Gastrocnemius medialis (tissue), 4 donors: ENCODE measurements at regions not wholly inside any gene's neighbourhood (a gene's known extent, or its start where the extent isn't known, plus 50 kb on each side); places are given as distances from the start of the nearest gene placed in this dataset.

Experiments used
- ATAC-seq, 2 donors: fragments of 150-250 bp; one replicate each; pipeline ENCODE4 v1.9.1; 2016
- DNase-seq, 2 donors: peaks; one replicate each; pipeline ENCODE4 v3.0.0-alpha.2; 2019
- H3K27ac ChIP-seq, 4 donors: fragments of 200-600 bp; sonication (generic); 1 replicate in 1 of 4; 2 replicates in 3 of 4; pipeline ENCODE4 v1.5.1; 2016 to 2018; ENCODE audit warnings: mild to moderate bottlenecking in 2 of 4, moderate library complexity in 1 of 4
- H3K27me3 ChIP-seq, 3 donors: fragments of 200-600 bp; sonication (generic) in 2 of 3; 1 replicate in 1 of 3; 2 replicates in 2 of 3; pipeline versions ENCODE4 v1.5.1 to v1.6.0; 2016 to 2019; ENCODE audit warnings: mild to moderate bottlenecking in 1 of 3, moderate library complexity in 1 of 3
- H3K36me3 ChIP-seq, 2 donors: fragments of 200-600 bp; sonication (generic) in 1 of 2; one replicate each; pipeline ENCODE4 v1.5.1; 2017 to 2018
- H3K4me1 ChIP-seq, 2 donors: fragments of 200-600 bp; sonication (generic) in 1 of 2; one replicate each; pipeline ENCODE4 v1.5.1; 2016 to 2017; ENCODE audit warnings: mild to moderate bottlenecking in 2 of 2
- H3K4me3 ChIP-seq, 4 donors: fragments of 200-600 bp; sonication (generic) in 3 of 4; 1 replicate in 1 of 4; 2 replicates in 3 of 4; pipeline ENCODE4 v1.5.1; 2016 to 2019; ENCODE audit warnings: mild to moderate bottlenecking in 2 of 4
- H3K9me3 ChIP-seq, 3 donors: fragments of 200-600 bp; sonication (generic) in 2 of 3; 1 replicate in 1 of 3; 2 replicates in 2 of 3; pipeline ENCODE4 v1.5.1; 2016 to 2019
- POLR2A ChIP-seq, 2 donors: fragments of 450-650 bp; IDR thresholded peaks; one replicate each; pipeline ENCODE4 v1.6.1; 2017; ENCODE audit warnings: antibody characterized with exemption in 2 of 2, mild to moderate bottlenecking in 2 of 2, moderate library complexity in 2 of 2
- in situ Hi-C, 4 donors: fragments of 200-750 bp; cut with MboI; loops; one replicate each; pipeline versions ENCODE4 v1.15.0 to v1.8.0; 2017; ENCODE audit warnings: low sequenced_read_pairs in 4 of 4
- intact Hi-C: fragments of 100-400 bp; cut with DNase I; formaldehyde crosslinking; loops from one replicate; pipeline ENCODE4 v1.15.1; 2023; ENCODE audit warnings: low total_unique reads
- TF ChIP-seq, protein P1 (sequence below), 5 experiments: fragments of 450-650 bp in 3 of 5; fragments of 200-600 bp in 2 of 5; sonication (generic) in 2 of 5; IDR thresholded peaks in 4 of 5; conservative IDR thresholded peaks in 1 of 5; 1 replicate in 4 of 5; 2 replicates in 1 of 5; pipeline ENCODE4 v1.5.1; 2016 to 2019; ENCODE audit warnings: antibody characterized with exemption in 5 of 5, mild to moderate bottlenecking in 3 of 5, moderate library complexity in 3 of 5

DNA sequence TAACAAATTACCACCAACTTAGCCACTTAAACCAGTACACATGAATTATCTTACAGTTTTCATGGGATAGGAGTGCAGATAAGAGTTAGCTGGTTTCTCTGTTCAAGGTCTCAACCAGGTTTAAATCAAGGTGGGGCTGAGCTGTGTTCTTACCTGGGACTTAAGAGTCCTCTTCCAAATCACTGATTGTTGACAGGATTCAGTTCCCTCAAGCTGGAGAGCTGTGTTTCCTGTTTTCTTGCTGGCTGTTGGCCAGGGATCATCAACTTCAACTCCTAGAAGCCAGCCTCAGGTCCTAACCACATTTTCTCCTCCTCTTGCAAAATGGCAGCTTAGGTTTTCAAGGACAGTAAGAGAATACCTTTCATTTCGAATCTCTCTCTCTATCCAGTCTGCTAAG is 123.8 kb upstream of the CHRM3 start:
- DNase-seq: no peak
- no peaks in the 10 kb centered on the region for H3K4me1 ChIP-seq
- no peak for ATAC-seq
- no peak for TF ChIP-seq POLR2A (IDR thresholded peaks at IDR 0.05)
- TF ChIP-seq, protein P1, sequence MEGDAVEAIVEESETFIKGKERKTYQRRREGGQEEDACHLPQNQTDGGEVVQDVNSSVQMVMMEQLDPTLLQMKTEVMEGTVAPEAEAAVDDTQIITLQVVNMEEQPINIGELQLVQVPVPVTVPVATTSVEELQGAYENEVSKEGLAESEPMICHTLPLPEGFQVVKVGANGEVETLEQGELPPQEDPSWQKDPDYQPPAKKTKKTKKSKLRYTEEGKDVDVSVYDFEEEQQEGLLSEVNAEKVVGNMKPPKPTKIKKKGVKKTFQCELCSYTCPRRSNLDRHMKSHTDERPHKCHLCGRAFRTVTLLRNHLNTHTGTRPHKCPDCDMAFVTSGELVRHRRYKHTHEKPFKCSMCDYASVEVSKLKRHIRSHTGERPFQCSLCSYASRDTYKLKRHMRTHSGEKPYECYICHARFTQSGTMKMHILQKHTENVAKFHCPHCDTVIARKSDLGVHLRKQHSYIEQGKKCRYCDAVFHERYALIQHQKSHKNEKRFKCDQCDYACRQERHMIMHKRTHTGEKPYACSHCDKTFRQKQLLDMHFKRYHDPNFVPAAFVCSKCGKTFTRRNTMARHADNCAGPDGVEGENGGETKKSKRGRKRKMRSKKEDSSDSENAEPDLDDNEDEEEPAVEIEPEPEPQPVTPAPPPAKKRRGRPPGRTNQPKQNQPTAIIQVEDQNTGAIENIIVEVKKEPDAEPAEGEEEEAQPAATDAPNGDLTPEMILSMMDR (IDR thresholded peaks at IDR 0.05 in 4 of 5, conservative IDR thresholded peaks at IDR 0.05 in 1 of 5): no peak
- no peaks in the 10 kb centered on the region for H3K27me3 ChIP-seq
- intact Hi-C loops: no loop called here
- no peaks in the 10 kb centered on the region for H3K9me3 ChIP-seq
- no peaks in the 10 kb centered on the region for H3K36me3 ChIP-seq
- no peak overlapping the region for H3K27ac ChIP-seq
- in situ Hi-C loops: no loop called here
- no peak overlapping the region for H3K4me3 ChIP-seq

DNA sequence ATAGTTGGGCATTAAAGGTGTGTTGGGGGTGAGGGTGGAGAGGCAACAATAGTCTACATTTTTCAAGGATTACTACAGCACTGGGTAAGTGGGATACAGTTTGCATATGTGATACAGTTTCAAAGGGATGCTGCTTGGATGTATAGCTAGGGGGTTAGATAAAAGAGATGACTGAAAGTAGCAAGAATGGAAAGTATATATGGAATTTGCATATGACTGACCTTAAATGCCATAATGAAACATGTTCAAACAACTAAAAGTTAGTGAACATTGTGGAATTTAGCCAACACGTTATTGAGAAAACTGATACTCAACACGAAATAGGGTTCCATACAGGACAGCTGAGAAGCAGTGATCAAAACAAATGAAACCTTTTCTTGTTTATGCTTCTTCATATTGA is 124.8 kb upstream of the CHRM3 start:
- no peak overlapping the region for H3K27ac ChIP-seq

DNA sequence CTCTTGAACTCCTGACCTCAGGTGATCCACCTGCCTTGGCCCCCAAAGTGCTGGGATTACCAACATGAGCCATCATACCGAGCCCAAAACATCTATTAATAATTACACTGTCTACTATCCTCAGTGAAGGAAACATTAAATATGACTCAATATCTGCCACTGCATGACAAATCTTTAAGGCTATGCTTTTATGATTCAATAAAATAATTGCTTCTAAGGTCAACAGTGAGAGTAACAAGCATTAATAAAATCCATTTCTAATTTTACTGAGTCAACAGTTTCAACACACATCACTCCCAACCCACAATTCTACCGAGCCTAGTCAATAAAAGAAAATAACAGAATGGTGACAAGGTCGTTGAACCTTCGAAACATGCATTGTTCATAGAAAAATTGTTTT is 125.5 kb upstream of the CHRM3 start:
- no peak overlapping the region for H3K4me3 ChIP-seq
- ATAC-seq: no peak
- TF ChIP-seq POLR2A (IDR thresholded peaks at IDR 0.05): no peak
- TF ChIP-seq, protein P1 (IDR thresholded peaks at IDR 0.05 in 4 of 5, conservative IDR thresholded peaks at IDR 0.05 in 1 of 5): no peak
- DNase-seq: no peak
- no peaks in the 10 kb centered on the region for H3K4me1 ChIP-seq
- intact Hi-C loops (no loop called here), in situ Hi-C loops (no loop called here)
- H3K9me3 ChIP-seq: no peaks in the 10 kb centered on the region
- no peaks in the 10 kb centered on the region for H3K36me3 ChIP-seq
- no peak overlapping the region for H3K27ac ChIP-seq
- no peaks in the 10 kb centered on the region for H3K27me3 ChIP-seq

More for the DNA sequence above, 124.8 kb upstream of the CHRM3 start:
- H3K27me3 ChIP-seq: no peaks in the 10 kb centered on the region
- DNase-seq (no peak), ATAC-seq (no peak)
- H3K36me3 ChIP-seq: no peaks in the 10 kb centered on the region
- H3K4me3 ChIP-seq: no peak overlapping the region
- TF ChIP-seq, protein P1 (IDR thresholded peaks at IDR 0.05 in 4 of 5, conservative IDR thresholded peaks at IDR 0.05 in 1 of 5): no peak
- no peak for TF ChIP-seq POLR2A (IDR thresholded peaks at IDR 0.05)
- no peaks in the 10 kb centered on the region for H3K4me1 ChIP-seq
- intact Hi-C loops (no loop called here), in situ Hi-C loops (no loop called here)
- H3K9me3 ChIP-seq: no peaks in the 10 kb centered on the region

DNA sequence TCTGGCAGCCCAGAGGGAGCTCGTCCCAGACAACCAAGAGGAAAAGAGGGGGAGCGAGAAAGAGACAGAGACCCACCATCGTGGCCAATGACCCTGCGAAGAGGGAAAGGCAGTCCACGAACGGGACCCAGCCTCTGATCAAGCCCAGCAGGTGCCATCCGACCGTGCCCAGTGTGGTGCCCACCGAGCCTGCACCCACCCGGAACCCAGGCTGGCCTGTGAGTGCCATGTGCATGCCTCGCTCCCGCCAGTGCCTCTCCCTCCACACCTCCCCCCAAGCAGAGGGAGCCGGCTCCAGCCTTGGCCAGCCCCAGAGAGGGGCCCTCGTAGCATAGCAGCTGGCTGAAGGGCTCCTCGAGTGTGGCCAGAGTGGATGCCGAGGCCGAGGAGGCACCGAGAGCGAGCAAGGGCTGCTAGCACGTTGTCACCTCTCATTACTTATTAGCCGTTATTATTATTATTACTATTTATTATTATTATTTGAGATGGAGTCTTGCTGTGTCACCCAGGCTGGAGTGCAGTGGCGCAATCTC is 130.7 kb upstream of the CHRM3 start:
- ATAC-seq: no peak
- Histone ChIP-seq H3K27ac (no peak overlapping the region), H3K4me1 (no peaks in the 10 kb centered on the region), H3K4me3 (no peak overlapping the region), H3K27me3 (no peaks in the 10 kb centered on the region), H3K9me3 (no peaks in the 10 kb centered on the region), H3K36me3 (no peaks in the 10 kb centered on the region)
- DNase-seq: no peak
- intact Hi-C loops: no loop called here
- TF ChIP-seq, protein P1 (IDR thresholded peaks at IDR 0.05 in 4 of 5, conservative IDR thresholded peaks at IDR 0.05 in 1 of 5): no peak
- no peak for TF ChIP-seq POLR2A (IDR thresholded peaks at IDR 0.05)
- in situ Hi-C loops: no loop called here

DNA sequence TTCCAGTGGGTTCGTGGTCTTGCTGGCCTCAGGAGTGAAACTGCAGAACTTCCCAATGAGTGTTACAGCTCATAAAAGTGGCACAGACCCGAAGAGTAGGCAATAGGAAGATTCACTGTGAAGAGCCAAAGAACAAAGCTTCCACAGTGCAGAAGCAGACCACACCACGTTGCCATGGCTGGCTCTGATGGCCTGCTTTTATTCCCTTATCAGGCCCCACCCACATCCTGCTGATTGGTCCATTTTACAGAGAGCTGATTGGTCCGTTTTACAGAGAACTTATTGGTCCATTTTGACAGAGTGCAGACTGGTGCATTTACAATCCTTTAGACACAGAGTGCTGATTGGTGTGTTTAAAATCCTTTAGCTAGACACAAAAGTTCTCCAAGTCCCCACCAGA is 131.4 kb upstream of the CHRM3 start:
- no peaks in the 10 kb centered on the region for H3K27me3 ChIP-seq
- no peak overlapping the region for H3K4me3 ChIP-seq
- in situ Hi-C loops: no loop called here
- H3K36me3 ChIP-seq: no peaks in the 10 kb centered on the region
- DNase-seq (no peak), ATAC-seq (no peak)
- intact Hi-C loops: no loop called here
- H3K27ac ChIP-seq: no peak overlapping the region
- H3K9me3 ChIP-seq: no peaks in the 10 kb centered on the region
- no peak for TF ChIP-seq POLR2A (IDR thresholded peaks at IDR 0.05)
- TF ChIP-seq, protein P1 (IDR thresholded peaks at IDR 0.05 in 4 of 5, conservative IDR thresholded peaks at IDR 0.05 in 1 of 5): no peak
- no peaks in the 10 kb centered on the region for H3K4me1 ChIP-seq
